ENCODE measurements at regions not wholly inside any gene's neighbourhood (a gene's known extent, or its start where the extent isn't known, plus 50 kb on each side); places are given as distances from the start of the nearest gene placed in this dataset.

DNA sequence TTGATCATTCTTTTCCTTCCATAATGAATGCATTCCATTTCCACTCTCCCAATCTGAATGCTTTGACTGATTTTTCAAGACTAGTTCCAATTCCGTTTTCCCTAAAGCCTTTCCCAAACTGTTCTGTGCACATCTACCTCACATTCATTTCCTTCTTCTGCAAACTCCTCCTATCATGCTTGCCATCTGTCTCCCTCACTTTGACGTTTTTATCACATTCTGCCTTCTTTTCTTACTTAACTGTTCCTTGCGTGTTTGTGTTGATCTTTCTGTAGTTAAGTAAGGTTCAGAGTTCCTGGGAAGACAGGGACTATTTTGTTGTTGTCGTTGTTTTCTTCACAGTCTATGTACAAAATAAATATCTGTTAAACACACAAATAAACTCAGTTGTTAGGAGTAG, 179.0 kb downstream of the NXPE2 start:
- no peak for TF ChIP-seq EZH2 (IDR thresholded peaks at IDR 0.05; ENCODE audit: low read length)
- TF ChIP-seq, protein P1, sequence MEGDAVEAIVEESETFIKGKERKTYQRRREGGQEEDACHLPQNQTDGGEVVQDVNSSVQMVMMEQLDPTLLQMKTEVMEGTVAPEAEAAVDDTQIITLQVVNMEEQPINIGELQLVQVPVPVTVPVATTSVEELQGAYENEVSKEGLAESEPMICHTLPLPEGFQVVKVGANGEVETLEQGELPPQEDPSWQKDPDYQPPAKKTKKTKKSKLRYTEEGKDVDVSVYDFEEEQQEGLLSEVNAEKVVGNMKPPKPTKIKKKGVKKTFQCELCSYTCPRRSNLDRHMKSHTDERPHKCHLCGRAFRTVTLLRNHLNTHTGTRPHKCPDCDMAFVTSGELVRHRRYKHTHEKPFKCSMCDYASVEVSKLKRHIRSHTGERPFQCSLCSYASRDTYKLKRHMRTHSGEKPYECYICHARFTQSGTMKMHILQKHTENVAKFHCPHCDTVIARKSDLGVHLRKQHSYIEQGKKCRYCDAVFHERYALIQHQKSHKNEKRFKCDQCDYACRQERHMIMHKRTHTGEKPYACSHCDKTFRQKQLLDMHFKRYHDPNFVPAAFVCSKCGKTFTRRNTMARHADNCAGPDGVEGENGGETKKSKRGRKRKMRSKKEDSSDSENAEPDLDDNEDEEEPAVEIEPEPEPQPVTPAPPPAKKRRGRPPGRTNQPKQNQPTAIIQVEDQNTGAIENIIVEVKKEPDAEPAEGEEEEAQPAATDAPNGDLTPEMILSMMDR (optimal IDR thresholded peaks at IDR 0.05 in 1 of 3, IDR thresholded peaks at IDR 0.05 in 1 of 3, conservative IDR thresholded peaks at IDR 0.05 in 1 of 3; ENCODE audit: extremely low read depth in 1 of 3, insufficient read depth in 2 of 3, low read length in 3 of 3) = no peak
- no peak overlapping the region for H3K4me2 ChIP-seq (ENCODE audit: control insufficient read depth, extremely low read depth, insufficient read depth, low read depth, low read length)
- DNase-seq (ENCODE audit: low read depth, low spot score) = no peak
- no peak for FAIRE-seq
- no peaks in the 10 kb centered on the region for H3K4me1 ChIP-seq (ENCODE audit: control insufficient read depth, extremely low read depth, insufficient read depth, low read length)
- H3K79me2 ChIP-seq (ENCODE audit: control insufficient read depth, insufficient read depth, low read length) = no peaks in the 10 kb centered on the region
- H3K4me3 ChIP-seq (ENCODE audit: control insufficient read depth in 2 of 3, extremely low read depth in 1 of 3, insufficient read depth in 2 of 3, low read depth in 1 of 3, low read length in 3 of 3) = no peak overlapping the region
- H3K9me3 ChIP-seq (ENCODE audit: control insufficient read depth, low read depth, low read length) = no peaks in the 10 kb centered on the region
- no peaks in the 10 kb centered on the region for H3K9me1 ChIP-seq (ENCODE audit: control insufficient read depth, extremely low read depth, insufficient read depth, low read length)
- no peaks in the 10 kb centered on the region for H3K27me3 ChIP-seq (ENCODE audit: control insufficient read depth, extremely low read depth, insufficient read depth, low read length)
- H3K9ac ChIP-seq (ENCODE audit: control insufficient read depth, extremely low read depth, insufficient read depth, low read length) = no peak overlapping the region
- H2AFZ ChIP-seq (ENCODE audit: control insufficient read depth, low read length) = no peak overlapping the region
- no peak overlapping the region for H3K27ac ChIP-seq (ENCODE audit: control insufficient read depth, insufficient read depth, low read length)
- H3K36me3 ChIP-seq (ENCODE audit: control insufficient read depth in 2 of 2, extremely low read depth in 1 of 2, insufficient read depth in 2 of 2, low read length in 2 of 2) = no peaks in the 10 kb centered on the region
- dilution Hi-C loops (cut with MboI; ENCODE audit: extremely low pct_ligation_motif_present, low sequenced_read_pairs) = no loop called here
- no peaks in the 10 kb centered on the region for H4K20me1 ChIP-seq (ENCODE audit: control insufficient read depth, extremely low read depth, insufficient read depth, low read length)

DNA sequence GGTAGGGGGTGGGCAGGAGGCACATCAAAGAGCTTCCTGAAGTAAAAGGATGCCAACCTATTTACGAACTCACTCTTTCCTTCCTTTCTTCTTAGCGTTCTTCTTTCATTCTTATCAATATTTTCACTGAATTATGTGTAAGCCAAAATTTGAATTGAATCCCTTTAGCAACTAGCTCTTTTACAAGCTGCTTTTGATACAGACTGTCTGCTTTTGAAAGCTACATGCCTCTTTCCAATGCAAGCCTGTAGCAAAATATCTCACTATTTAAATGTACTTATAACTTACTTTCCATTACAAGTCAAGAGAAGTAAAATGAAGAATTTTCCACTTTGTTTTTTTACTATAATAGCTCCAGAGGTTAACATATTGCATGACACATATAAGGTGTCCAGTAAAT, 186.6 kb downstream of the NXPE2 start:
- no peak overlapping the region for H3K4me2 ChIP-seq (ENCODE audit: control insufficient read depth, extremely low read depth, insufficient read depth, low read depth, low read length)
- FAIRE-seq (no peak), DNase-seq (ENCODE audit: low read depth, low spot score) (no peak)
- no peaks in the 10 kb centered on the region for H3K27me3 ChIP-seq (ENCODE audit: control insufficient read depth, extremely low read depth, insufficient read depth, low read length)
- no peak overlapping the region for H3K4me3 ChIP-seq (ENCODE audit: control insufficient read depth in 2 of 3, extremely low read depth in 1 of 3, insufficient read depth in 2 of 3, low read depth in 1 of 3, low read length in 3 of 3)
- dilution Hi-C loops (cut with MboI; ENCODE audit: extremely low pct_ligation_motif_present, low sequenced_read_pairs) = no loop called here
- no peaks in the 10 kb centered on the region for H3K4me1 ChIP-seq (ENCODE audit: control insufficient read depth, extremely low read depth, insufficient read depth, low read length)
- no peaks in the 10 kb centered on the region for H3K36me3 ChIP-seq (ENCODE audit: control insufficient read depth in 2 of 2, extremely low read depth in 1 of 2, insufficient read depth in 2 of 2, low read length in 2 of 2)
- no peaks in the 10 kb centered on the region for H4K20me1 ChIP-seq (ENCODE audit: control insufficient read depth, extremely low read depth, insufficient read depth, low read length)
- no peak for TF ChIP-seq EZH2 (IDR thresholded peaks at IDR 0.05; ENCODE audit: low read length)
- TF ChIP-seq, protein P1 (optimal IDR thresholded peaks at IDR 0.05 in 1 of 3, IDR thresholded peaks at IDR 0.05 in 1 of 3, conservative IDR thresholded peaks at IDR 0.05 in 1 of 3; ENCODE audit: extremely low read depth in 1 of 3, insufficient read depth in 2 of 3, low read length in 3 of 3) = no peak
- no peaks in the 10 kb centered on the region for H3K9me1 ChIP-seq (ENCODE audit: control insufficient read depth, extremely low read depth, insufficient read depth, low read length)
- no peak overlapping the region for H3K9ac ChIP-seq (ENCODE audit: control insufficient read depth, extremely low read depth, insufficient read depth, low read length)
- no peaks in the 10 kb centered on the region for H3K79me2 ChIP-seq (ENCODE audit: control insufficient read depth, insufficient read depth, low read length)
- H3K27ac ChIP-seq (ENCODE audit: control insufficient read depth, insufficient read depth, low read length) = no peak overlapping the region
- H3K9me3 ChIP-seq (ENCODE audit: control insufficient read depth, low read depth, low read length) = no peaks in the 10 kb centered on the region
- no peak overlapping the region for H2AFZ ChIP-seq (ENCODE audit: control insufficient read depth, low read length)

Measured in keratinocyte (primary cell).